ENCODE measurements at regions not wholly inside any gene's neighbourhood (a gene's known extent, or its start where the extent isn't known, plus 50 kb on each side); places are given as distances from the start of the nearest gene placed in this dataset.

- TF ChIP-seq CTCF (conservative IDR thresholded peaks at IDR 0.05) (no peak), EZH2 (IDR thresholded peaks at IDR 0.05; ENCODE audit: low read depth) (no peak)
Measured at GRCh38 chr1:184892116-184892515, 82.2 kb downstream of the NIBAN1 start.

All from PC-9 (cell line).